ENCODE measurements at regions not wholly inside any gene's neighbourhood (a gene's known extent, or its start where the extent isn't known, plus 50 kb on each side); places are given as distances from the start of the nearest gene placed in this dataset.

DNA sequence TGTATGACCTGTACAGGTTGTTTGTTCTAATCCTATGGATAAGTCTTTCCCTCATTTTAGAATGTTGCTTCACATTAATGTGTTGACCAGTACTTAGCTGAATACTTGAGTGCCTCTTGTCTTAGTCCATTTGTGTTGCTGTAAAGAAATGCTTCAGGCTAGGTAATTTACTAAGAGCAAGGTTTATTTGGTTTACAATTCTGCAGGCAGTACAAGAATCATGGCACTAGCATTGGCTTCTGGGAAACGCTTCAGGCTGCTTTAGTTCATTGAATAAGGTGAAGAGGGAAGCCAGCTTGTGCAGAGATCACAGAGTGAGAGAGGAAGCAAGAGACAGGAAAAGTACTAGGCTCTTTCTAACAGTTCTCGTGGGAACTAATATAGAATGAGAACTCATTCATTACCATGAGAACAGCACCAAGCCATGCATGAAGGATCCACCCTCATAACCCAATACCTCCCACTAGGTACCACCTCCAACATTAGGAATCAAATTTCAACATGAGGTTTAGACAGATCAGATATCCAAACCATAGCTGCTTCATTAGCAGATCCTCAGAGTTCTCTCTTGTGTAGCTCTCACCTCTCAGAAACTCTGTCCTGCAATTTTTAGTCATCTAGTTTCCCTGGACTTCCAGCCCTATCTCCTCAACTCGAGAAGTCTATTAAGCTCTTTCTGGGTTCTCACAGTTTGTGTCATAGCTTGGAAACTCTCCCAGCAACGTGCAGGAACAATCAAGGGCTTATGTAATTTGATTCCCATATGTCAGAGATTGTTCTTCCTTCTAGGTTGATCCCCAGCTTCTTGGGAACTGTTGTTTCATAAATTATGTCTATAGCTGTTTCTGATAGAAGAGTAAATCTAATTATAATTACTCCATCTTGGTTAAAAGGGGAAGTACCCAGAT, 2082.3 kb upstream of the CELF4 start:
- Histone ChIP-seq H3K4me1 (ENCODE audit: control insufficient read depth in 2 of 3, insufficient read depth in 2 of 3, low read depth in 1 of 3, low read length in 3 of 3) (no peaks in the 10 kb centered on the region), H3K9me3 (ENCODE audit: control insufficient read depth in 2 of 3, insufficient read depth in 1 of 3, low read length in 3 of 3) (no peaks in the 10 kb centered on the region), H3K36me3 (ENCODE audit: control insufficient read depth in 2 of 3, insufficient read depth in 3 of 3, low read length in 3 of 3) (no peaks in the 10 kb centered on the region), H3K9ac (ENCODE audit: low read length in 3 of 3) (no peak overlapping the region), H3K27me3 (ENCODE audit: control insufficient read depth, insufficient read depth, low read length) (no peaks in the 10 kb centered on the region), H3K4me3 (ENCODE audit: low read length in 3 of 3) (no peak overlapping the region), H3K27ac (ENCODE audit: low read depth in 2 of 2, low read length in 2 of 2) (no peak overlapping the region)
- DNase-seq (peak in 3 of 5 donors; percentile 43 to 82 (median 47)), FAIRE-seq (no peak)
- intact Hi-C loops (cut with DNase I), result no loop called here
- TF ChIP-seq CTCF (IDR thresholded peaks at IDR 0.05; ENCODE audit: borderline replicate concordance, extremely low read depth, insufficient read depth), result no peak

DNA sequence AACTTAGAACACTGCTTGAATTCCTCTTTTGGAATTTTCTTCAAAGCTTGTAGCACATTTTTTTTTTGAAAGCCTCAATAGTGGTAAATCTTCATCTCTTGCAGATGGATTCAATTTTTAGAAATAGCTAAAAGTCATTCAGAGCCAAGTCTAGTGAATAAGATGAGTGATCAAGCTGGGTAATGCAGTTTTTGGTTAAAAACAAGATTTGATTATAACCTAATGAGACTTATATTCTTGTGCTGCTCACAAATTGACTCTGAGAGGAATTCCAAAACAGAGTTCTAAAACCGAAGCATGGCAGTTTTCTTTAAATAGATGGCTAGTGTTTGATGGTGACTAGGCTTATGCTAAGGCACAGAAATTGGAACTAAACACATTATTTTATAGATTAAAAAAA, 2072.6 kb upstream of the CELF4 start:
- Histone ChIP-seq H3K4me1 (ENCODE audit: control insufficient read depth in 2 of 3, insufficient read depth in 2 of 3, low read depth in 1 of 3, low read length in 3 of 3) (no peaks in the 10 kb centered on the region), H3K9ac (ENCODE audit: low read length in 3 of 3) (no peak overlapping the region), H3K4me3 (ENCODE audit: low read length in 3 of 3) (no peak overlapping the region), H3K9me3 (ENCODE audit: control insufficient read depth in 2 of 3, insufficient read depth in 1 of 3, low read length in 3 of 3) (no peaks in the 10 kb centered on the region), H3K27me3 (ENCODE audit: control insufficient read depth, insufficient read depth, low read length) (no peaks in the 10 kb centered on the region), H3K36me3 (ENCODE audit: control insufficient read depth in 2 of 3, insufficient read depth in 3 of 3, low read length in 3 of 3) (no peaks in the 10 kb centered on the region), H3K27ac (ENCODE audit: low read depth in 2 of 2, low read length in 2 of 2) (no peak overlapping the region)
- FAIRE-seq (no peak), DNase-seq (no peak)
- intact Hi-C loops (cut with DNase I), result no loop called here
- TF ChIP-seq CTCF (IDR thresholded peaks at IDR 0.05; ENCODE audit: borderline replicate concordance, extremely low read depth, insufficient read depth), result no peak

GRCh38 chr18:39636931-39637330, 2071.3 kb upstream of the CELF4 start:
- Histone ChIP-seq H3K4me3 (ENCODE audit: low read length in 3 of 3) (no peak overlapping the region), H3K9me3 (ENCODE audit: control insufficient read depth in 2 of 3, insufficient read depth in 1 of 3, low read length in 3 of 3) (no peaks in the 10 kb centered on the region), H3K4me1 (ENCODE audit: control insufficient read depth in 2 of 3, insufficient read depth in 2 of 3, low read depth in 1 of 3, low read length in 3 of 3) (no peaks in the 10 kb centered on the region), H3K36me3 (ENCODE audit: control insufficient read depth in 2 of 3, insufficient read depth in 3 of 3, low read length in 3 of 3) (no peaks in the 10 kb centered on the region), H3K27ac (ENCODE audit: low read depth in 2 of 2, low read length in 2 of 2) (no peak overlapping the region), H3K27me3 (ENCODE audit: control insufficient read depth, insufficient read depth, low read length) (no peaks in the 10 kb centered on the region), H3K9ac (ENCODE audit: low read length in 3 of 3) (no peak overlapping the region)
- TF ChIP-seq CTCF (IDR thresholded peaks at IDR 0.05; ENCODE audit: borderline replicate concordance, extremely low read depth, insufficient read depth), result no peak
- DNase-seq (no peak), FAIRE-seq (no peak)
- intact Hi-C loops (cut with DNase I), result no loop called here
